Pancreas (tissue), 10 donors: ENCODE measurements at regions not wholly inside any gene's neighbourhood (a gene's known extent, or its start where the extent isn't known, plus 50 kb on each side); places are given as distances from the start of the nearest gene placed in this dataset.

Source experiments
- ATAC-seq, 4 donors: fragments of 200-7000 bp; cut with Tn5 transposase; one replicate each; pipeline versions ENCODE4 v1.8.0 to v1.9.1; 2020; ENCODE audit warnings: mild to moderate bottlenecking in 4 of 4, moderate library complexity in 4 of 4
- DNase-seq, 6 donors: peaks; one replicate each; pipeline ENCODE4 v3.0.0-alpha.2; 2020
- FAIRE-seq: peaks from 2 replicates; lab custom pipeline; 2012; peaks lifted over from hg19 to GRCh38; lab: Jason Lieb, UNC
- H3K27ac ChIP-seq, 4 donors: fragments of 200-600 bp; sonication (generic); 1 replicate in 3 of 4; 2 replicates in 1 of 4; pipeline versions ENCODE4 v1.5.0 to v1.8.0; 2020
- H3K27me3 ChIP-seq, 4 donors: fragments of 200-600 bp; one replicate each; pipeline ENCODE4 v1.8.0; 2021
- H3K36me3 ChIP-seq, 3 donors: fragments of 200-600 bp; sonication (generic) in 1 of 3; one replicate each; pipeline versions ENCODE4 v1.5.0 to v1.8.0; 2020 to 2021
- H3K4me1 ChIP-seq, 3 donors: fragments of 200-600 bp; one replicate each; pipeline ENCODE4 v1.8.0; 2021
- H3K4me3 ChIP-seq, 4 donors: fragments of 200-600 bp; sonication (generic) in 2 of 4; one replicate each; pipeline versions ENCODE4 v1.5.0 to v1.8.0; 2020 to 2021
- H3K9me3 ChIP-seq, 4 donors: fragments of 200-600 bp; one replicate each; pipeline ENCODE4 v1.8.0; 2021
- WGBS, 2 donors: extraction: QIAGEN DNeasy Blood & Tissue Kit; methylation state at CpG; one replicate each; pipeline ENCODE4 v1.1.7; 2013; 5-methylcytosine and 5-hydroxymethylcytosine counted together
- intact Hi-C, 3 donors: fragments of 100-400 bp; cut with DNase I; formaldehyde crosslinking; loops; one replicate each; pipeline versions ENCODE4 v1.11.1 to v1.14.2; 2022
- TF ChIP-seq, protein P1 (sequence below), 4 donors: fragments of 200-600 bp; sonication (generic) in 3 of 4; IDR thresholded peaks; one replicate each; pipeline versions ENCODE4 v1.5.0 to v1.8.0; 2021; ENCODE audit warnings: antibody characterized with exemption in 4 of 4
- donor health status: healthy with polysubstance abuse.
- donor health status: DM: no; HTN: no; CAD: no; lungs with moderate emphysema.
- donor health status: DM: no; HTN: no; CAD: no.
- donor health status: control.
- donor health status: control.
- donor health status: Bipolar disorder and iron deficiency.
- donor health status: DM: yes; HTN: yes; CAD: no.
- donor health status: DM: no; HTN: no; CAD: no.
- donor health status: DM: no; HTN: no; CAD: no.
- donor health status: DM: yes; HTN: yes; CAD: no.

GRCh38 chr4:175033162-175033561, 115.0 kb downstream of the ADAM29 start:
- TF ChIP-seq, protein P1, sequence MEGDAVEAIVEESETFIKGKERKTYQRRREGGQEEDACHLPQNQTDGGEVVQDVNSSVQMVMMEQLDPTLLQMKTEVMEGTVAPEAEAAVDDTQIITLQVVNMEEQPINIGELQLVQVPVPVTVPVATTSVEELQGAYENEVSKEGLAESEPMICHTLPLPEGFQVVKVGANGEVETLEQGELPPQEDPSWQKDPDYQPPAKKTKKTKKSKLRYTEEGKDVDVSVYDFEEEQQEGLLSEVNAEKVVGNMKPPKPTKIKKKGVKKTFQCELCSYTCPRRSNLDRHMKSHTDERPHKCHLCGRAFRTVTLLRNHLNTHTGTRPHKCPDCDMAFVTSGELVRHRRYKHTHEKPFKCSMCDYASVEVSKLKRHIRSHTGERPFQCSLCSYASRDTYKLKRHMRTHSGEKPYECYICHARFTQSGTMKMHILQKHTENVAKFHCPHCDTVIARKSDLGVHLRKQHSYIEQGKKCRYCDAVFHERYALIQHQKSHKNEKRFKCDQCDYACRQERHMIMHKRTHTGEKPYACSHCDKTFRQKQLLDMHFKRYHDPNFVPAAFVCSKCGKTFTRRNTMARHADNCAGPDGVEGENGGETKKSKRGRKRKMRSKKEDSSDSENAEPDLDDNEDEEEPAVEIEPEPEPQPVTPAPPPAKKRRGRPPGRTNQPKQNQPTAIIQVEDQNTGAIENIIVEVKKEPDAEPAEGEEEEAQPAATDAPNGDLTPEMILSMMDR (IDR thresholded peaks at IDR 0.05): no peak
- H3K27me3 ChIP-seq: no peaks in the 10 kb centered on the region
- no peak for FAIRE-seq
- ATAC-seq: no peak
- H3K4me1 ChIP-seq: no peaks in the 10 kb centered on the region
- DNase-seq: no peak
- intact Hi-C loops: no loop called here
- no peaks in the 10 kb centered on the region for H3K9me3 ChIP-seq
- H3K36me3 ChIP-seq: no peaks in the 10 kb centered on the region
- 46 to 63% methylated on average over 1 of the region's 1 CpG for WGBS, 2 donors
- no peak overlapping the region for H3K27ac ChIP-seq
- no peak overlapping the region for H3K4me3 ChIP-seq

DNA sequence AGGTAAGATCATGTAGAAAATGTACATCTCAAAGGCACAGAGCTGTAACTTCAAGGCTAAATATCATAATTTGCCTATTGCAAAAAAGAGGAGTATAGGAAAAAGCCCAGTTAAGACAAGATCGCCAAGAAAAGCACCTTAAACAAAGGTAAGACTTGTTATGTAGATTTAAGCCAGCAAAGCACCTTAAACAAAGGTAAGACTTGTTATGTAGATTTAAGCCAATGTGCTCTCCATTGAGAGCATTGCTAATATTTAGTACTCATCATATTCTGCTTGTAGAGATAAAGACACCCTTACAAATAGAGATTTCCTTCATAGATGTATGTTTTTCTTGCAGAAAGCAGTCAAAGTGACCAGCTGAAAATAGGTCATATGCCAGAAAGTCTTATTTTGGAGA, 115.8 kb downstream of the ADAM29 start:
- H3K36me3 ChIP-seq: no peaks in the 10 kb centered on the region
- intact Hi-C loops: no loop called here
- no peak for FAIRE-seq

DNA sequence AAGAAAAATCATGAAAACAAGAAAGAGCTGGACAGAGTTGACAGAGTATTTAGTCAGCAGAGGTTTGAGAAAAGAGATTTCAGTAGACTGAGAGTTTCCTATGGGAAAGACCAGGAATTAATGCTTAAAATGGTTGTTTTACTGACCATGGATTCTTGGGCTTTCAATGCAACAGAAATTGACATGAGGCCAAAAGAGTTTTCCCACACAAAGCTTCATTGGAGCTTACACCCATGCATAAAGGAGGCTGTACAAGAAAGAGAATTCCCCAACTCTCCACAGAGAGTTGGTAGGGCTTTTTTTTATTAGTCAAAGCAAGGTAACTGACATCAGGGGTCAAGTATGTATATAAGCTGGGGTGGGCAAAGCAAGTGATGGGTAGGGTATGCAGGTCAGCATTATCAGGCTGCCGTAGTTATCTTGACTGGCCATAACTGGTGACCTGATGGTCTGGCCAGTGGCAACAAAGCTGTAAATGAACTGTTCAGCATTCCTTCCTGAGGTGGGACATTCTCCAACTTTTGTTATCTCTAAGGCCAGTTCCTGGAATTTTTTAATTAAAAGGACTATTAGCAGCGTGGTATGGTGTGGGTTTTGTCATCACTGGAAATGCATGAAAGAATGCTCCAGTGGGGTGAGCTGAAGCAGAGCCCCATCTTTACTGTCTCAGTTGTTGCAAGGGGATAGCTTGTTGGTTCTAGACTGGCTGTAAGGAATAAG, 117.0 kb downstream of the ADAM29 start:
- 25 to 27% methylated on average over 2 of the region's 2 CpGs for WGBS, 2 donors
- ATAC-seq (no peak), DNase-seq (no peak), FAIRE-seq (no peak)
- no peaks in the 10 kb centered on the region for H3K27me3 ChIP-seq
- H3K9me3 ChIP-seq: no peaks in the 10 kb centered on the region
- intact Hi-C loops: no loop called here
- no peaks in the 10 kb centered on the region for H3K4me1 ChIP-seq
- H3K36me3 ChIP-seq: no peaks in the 10 kb centered on the region
- H3K4me3 ChIP-seq: no peak overlapping the region
- TF ChIP-seq, protein P1 (IDR thresholded peaks at IDR 0.05): no peak
- no peak overlapping the region for H3K27ac ChIP-seq

More for the DNA sequence above, 115.8 kb downstream of the ADAM29 start:
- Histone ChIP-seq H3K4me1 (no peaks in the 10 kb centered on the region), H3K9me3 (no peaks in the 10 kb centered on the region), H3K27me3 (no peaks in the 10 kb centered on the region), H3K27ac (no peak overlapping the region), H3K4me3 (no peak overlapping the region)
- TF ChIP-seq, protein P1 (IDR thresholded peaks at IDR 0.05): no peak
- ATAC-seq (no peak), DNase-seq (no peak)
- 51 to 59% methylated on average over 1 of the region's 1 CpG for WGBS, 2 donors

DNA sequence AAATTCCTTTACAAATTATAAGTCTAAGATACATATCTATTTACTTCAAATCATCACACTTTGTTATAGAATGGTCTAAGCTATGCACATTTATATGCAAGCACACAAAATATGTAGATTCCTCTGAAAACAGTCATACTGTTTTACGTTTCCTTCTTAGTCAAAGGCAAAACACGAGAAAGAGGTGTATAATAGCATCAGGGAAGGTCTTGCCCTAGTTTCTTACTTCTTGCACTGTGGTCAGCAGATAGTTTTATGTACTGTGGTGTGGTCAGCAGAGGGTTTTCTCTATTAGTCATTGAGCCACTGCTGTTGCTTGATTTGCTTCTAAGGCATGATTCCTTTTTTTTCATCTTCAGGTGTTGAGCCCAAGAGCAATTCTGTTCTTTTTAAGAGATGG, 117.7 kb downstream of the ADAM29 start:
- no peak for DNase-seq
- Histone ChIP-seq H3K27ac (no peak overlapping the region), H3K4me3 (no peak overlapping the region), H3K27me3 (no peaks in the 10 kb centered on the region), H3K9me3 (no peaks in the 10 kb centered on the region), H3K36me3 (no peaks in the 10 kb centered on the region), H3K4me1 (no peaks in the 10 kb centered on the region)
- intact Hi-C loops: no loop called here
- FAIRE-seq: no peak
- ATAC-seq: no peak
- WGBS, 2 donors: 23 to 25% methylated on average over 2 of the region's 2 CpGs
- TF ChIP-seq, protein P1 (IDR thresholded peaks at IDR 0.05): no peak

- DNase-seq (no peak), FAIRE-seq (no peak), ATAC-seq (no peak)
- Histone ChIP-seq H3K27ac (no peak overlapping the region), H3K4me3 (no peak overlapping the region), H3K27me3 (no peaks in the 10 kb centered on the region), H3K9me3 (no peaks in the 10 kb centered on the region), H3K4me1 (no peaks in the 10 kb centered on the region), H3K36me3 (no peaks in the 10 kb centered on the region)
- TF ChIP-seq, protein P1 (IDR thresholded peaks at IDR 0.05): no peak
- 64 to 76% methylated on average over 1 of the region's 1 CpG for WGBS, 2 donors
- intact Hi-C loops: no loop called here
Measured at GRCh38 chr4:175048111-175048784, 130.1 kb downstream of the ADAM29 start.
